GM12878 (cell line): ENCODE measurements at regions not wholly inside any gene's neighbourhood (a gene's known extent, or its start where the extent isn't known, plus 50 kb on each side); places are given as distances from the start of the nearest gene placed in this dataset.

Source experiments
- ATAC-seq: fragments of 200-7000 bp; cut with Tn5 transposase; 3 replicates; pipeline ENCODE4 v1.9.1; 2020; ENCODE audit warnings: mild to moderate bottlenecking, moderate library complexity
- BruUV-seq: library from RNA; stranded (reverse); fragments of 400-500 nt; replicated peaks from 2 replicates; lab custom pipeline; 2021; lab: Mats Ljungman, UMichigan
- CTCF ChIA-PET: fragments of 300-600 bp; sonication (Branson Sonifier 250); formaldehyde crosslinking; extraction: SDS; loops from one replicate; lab custom pipeline; 2021; ENCODE audit warnings: inconsistent platforms; lab: Yijun Ruan, JAX
- POLR2A ChIA-PET: fragments of 350-600 bp; formaldehyde crosslinking; extraction: SDS; loops from one replicate; lab custom pipeline; 2021; ENCODE audit warnings: inconsistent platforms; lab: Charles Lee
- RAD21 ChIA-PET: fragments of 300-600 bp; sonication (Branson Sonifier 250); formaldehyde crosslinking; loops from one replicate; lab custom pipeline; 2023; ENCODE audit warnings: antibody characterized with exemption; ENCODE audit not compliant: unreplicated experiment; lab: Charles Lee
- SMC1A ChIA-PET: fragments of 300-600 bp; sonication (Branson Sonifier 250); formaldehyde crosslinking; loops from one replicate; lab custom pipeline; 2023; ENCODE audit not compliant: unreplicated experiment, uncharacterized antibody; lab: Charles Lee
- DNase-seq: peaks from one replicate; pipeline ENCODE4 v3.0.0-alpha.2; 2011; ENCODE audit warnings: low read depth, low spot score
- FAIRE-seq: peaks from 3 replicates; lab custom pipeline; 2011; peaks lifted over from hg19 to GRCh38; lab: Jason Lieb, UNC
- H2AFZ ChIP-seq: 2 replicates; pipeline ENCODE4 v1.6.0; 2011; ENCODE audit warnings: low read depth, low read length, control low read depth; ENCODE audit not compliant: control insufficient read depth
- H3K27ac ChIP-seq: 2 replicates; pipeline ENCODE4 v1.5.1; 2011; ENCODE audit warnings: control low read depth; ENCODE audit not compliant: control insufficient read depth, insufficient read depth
- H3K27me3 ChIP-seq, 2 experiments: replicated peaks in 1 of 2; 2 replicates each; pipeline versions ENCODE4 v1.6.0 to v1.6.1; 2011; ENCODE audit warnings: low read length in 1 of 2; ENCODE audit not compliant: control insufficient read depth in 2 of 2, insufficient read depth in 2 of 2
- H3K36me3 ChIP-seq, 2 experiments: 2 replicates each; pipeline ENCODE4 v1.5.1; 2011; ENCODE audit warnings: low read length in 1 of 2; ENCODE audit not compliant: control insufficient read depth in 2 of 2, insufficient read depth in 2 of 2
- H3K4me1 ChIP-seq: 2 replicates; pipeline ENCODE4 v1.6.1; 2011; ENCODE audit warnings: mild to moderate bottlenecking, low read length, moderate library complexity, mixed read lengths; ENCODE audit not compliant: control insufficient read depth, insufficient read depth
- H3K4me2 ChIP-seq: 2 replicates; pipeline ENCODE4 v1.6.0; 2011; ENCODE audit warnings: control low read depth; ENCODE audit not compliant: control insufficient read depth, insufficient read depth
- H3K4me3 ChIP-seq: fragments of 200-600 bp; sonication (generic); 2 replicates; pipeline ENCODE4 v1.5.1; 2016
- H3K79me2 ChIP-seq: 2 replicates; pipeline ENCODE4 v1.6.0; 2011; ENCODE audit warnings: low read length; ENCODE audit not compliant: control insufficient read depth, insufficient read depth
- H3K9ac ChIP-seq: 2 replicates; pipeline ENCODE4 v1.8.0; 2011; ENCODE audit warnings: low read length, control low read depth, mixed read lengths; ENCODE audit not compliant: control insufficient read depth, insufficient read depth
- H3K9me3 ChIP-seq: replicated peaks from 3 replicates; pipeline ENCODE4 v1.5.1; 2011; ENCODE audit warnings: mild to moderate bottlenecking, low read length; ENCODE audit not compliant: control insufficient read depth, insufficient read depth
- H4K20me1 ChIP-seq: 2 replicates; pipeline ENCODE4 v1.6.0; 2011; ENCODE audit not compliant: control insufficient read depth, insufficient read depth
- ATF2 ChIP-seq: IDR thresholded peaks from 2 replicates; pipeline ENCODE4 v1.6.1; 2012; ENCODE audit warnings: low read length, inconsistent platforms
- ATF7 ChIP-seq: fragments of 450-650 bp; IDR thresholded peaks from 2 replicates; pipeline ENCODE4 v1.6.1; 2016; ENCODE audit warnings: low read depth, mild to moderate bottlenecking
- BMI1 ChIP-seq: fragments of 450-650 bp; IDR thresholded peaks from 2 replicates; pipeline ENCODE4 v1.6.1; 2016; ENCODE audit warnings: mild to moderate bottlenecking, moderate library complexity, borderline replicate concordance
- GATAD2B ChIP-seq: fragments of 450-650 bp; conservative IDR thresholded peaks from 2 replicates; pipeline ENCODE4 v1.6.1; 2017; ENCODE audit warnings: low read depth, mild to moderate bottlenecking, moderate library complexity
- HSF1 ChIP-seq: fragments of 150-350 bp; IDR thresholded peaks from 2 replicates; pipeline ENCODE4 v1.6.1; 2014; ENCODE audit warnings: mild to moderate bottlenecking, low read depth, low read length
- IRF3 ChIP-seq: fragments of 450-650 bp; IDR thresholded peaks from 2 replicates; pipeline ENCODE4 v1.6.1; 2014; ENCODE audit warnings: mild to moderate bottlenecking
- JUNB ChIP-seq: IDR thresholded peaks from 2 replicates; pipeline ENCODE4 v1.6.1; 2016; ENCODE audit warnings: antibody characterized with exemption, mild to moderate bottlenecking
- NR2C2 ChIP-seq: IDR thresholded peaks from 2 replicates; pipeline ENCODE4 v1.6.1; 2011; ENCODE audit warnings: borderline replicate concordance, low read depth; ENCODE audit not compliant: control insufficient read depth, insufficient read length
- PBX3 ChIP-seq: IDR thresholded peaks from 2 replicates; pipeline ENCODE4 v1.6.1; 2011; ENCODE audit warnings: mild to moderate bottlenecking, low read depth, low read length, moderate library complexity; ENCODE audit not compliant: insufficient replicate concordance
- POLR2A ChIP-seq: IDR thresholded peaks from 2 replicates; pipeline ENCODE4 v1.6.1; 2011; ENCODE audit warnings: low read depth, mild to moderate bottlenecking, low read length
- POLR2AphosphoS2 ChIP-seq: IDR thresholded peaks from 2 replicates; pipeline ENCODE4 v1.6.1; 2011; ENCODE audit warnings: low read depth, mild to moderate bottlenecking, low read length, improper control_type of control experiment, moderate library complexity
- SIX5 ChIP-seq: IDR thresholded peaks from 2 replicates; pipeline ENCODE4 v1.6.1; 2011; ENCODE audit warnings: mild to moderate bottlenecking, low read depth, low read length, moderate library complexity; ENCODE audit not compliant: severe bottlenecking
- SMAD5 ChIP-seq: IDR thresholded peaks from 2 replicates; pipeline ENCODE4 v1.6.1; 2016; ENCODE audit warnings: antibody characterized with exemption, low read depth
- WRNIP1 ChIP-seq: IDR thresholded peaks from 2 replicates; pipeline ENCODE4 v1.6.1; 2011; ENCODE audit warnings: low read depth, low read length, improper control_type of control experiment, borderline replicate concordance
- YBX1 ChIP-seq: fragments of 450-650 bp; IDR thresholded peaks from 2 replicates; pipeline ENCODE4 v1.6.1; 2016; ENCODE audit warnings: antibody characterized with exemption
- ZNF592 ChIP-seq: fragments of 450-650 bp; IDR thresholded peaks from 2 replicates; pipeline ENCODE4 v1.6.1; 2017; ENCODE audit warnings: mild to moderate bottlenecking, moderate library complexity
- WGBS: methylation state at CpG from one replicate; pipeline ENCODE4 v1.1.6; 2016; ENCODE audit warnings: low lambda C conversion rate; ENCODE audit not compliant: insufficient replicate concordance, insufficient coverage; ENCODE audit errors: missing lambda C conversion rate; 5-methylcytosine and 5-hydroxymethylcytosine counted together
- in situ Hi-C: fragments of 300-500 bp; cut with MboI; formaldehyde crosslinking; loops from 9 replicates; pipeline ENCODE4 v1.14.3; 2018; ENCODE audit warnings: mixed read lengths
- intact Hi-C: fragments of 100-400 bp; cut with micrococcal nuclease; formaldehyde crosslinking; loops from one replicate; pipeline ENCODE4 v1.14.2; 2022; ENCODE audit not compliant: unreplicated experiment

GRCh38 chr1:80566867-80567266 lies 1233.9 kb upstream of the ADGRL2 start (continued):
- TF ChIP-seq GATAD2B: no peak
- TF ChIP-seq ATF2: no peak
- no peak for TF ChIP-seq IRF3
- TF ChIP-seq ATF7: no peak
- no peak for TF ChIP-seq HSF1

- POLR2A ChIA-PET: no interaction called here
- no peaks in the 10 kb centered on the region for H3K79me2 ChIP-seq
- SMC1A ChIA-PET: interaction anchor here (0.7 kb wide), 1 partner anchor 18 kb away, joined by 3 read pairs; no protein-coding TSS in a partner anchor
- H3K27me3 ChIP-seq: no peaks in the 10 kb centered on the region
- in situ Hi-C loops (no loop called here), intact Hi-C loops (no loop called here)
- DNase-seq: no peak
- WGBS: 52% methylated on average over 1 of the region's 1 CpG
- FAIRE-seq: no peak
- ATAC-seq: no peak
- CTCF ChIA-PET: no interaction called here
- H3K36me3 ChIP-seq: no peaks in the 10 kb centered on the region
- no peak overlapping the region for H3K27ac ChIP-seq
- RAD21 ChIA-PET: no interaction called here
- H3K4me2 ChIP-seq: no peak overlapping the region
- H4K20me1 ChIP-seq: no peaks in the 10 kb centered on the region
- H3K9me3 ChIP-seq: no peaks in the 10 kb centered on the region
- H3K4me1 ChIP-seq: no peaks in the 10 kb centered on the region
- BruUV-seq: no TSS peak
- H2AFZ ChIP-seq: no peak overlapping the region
- no peak overlapping the region for H3K9ac ChIP-seq
- no peak overlapping the region for H3K4me3 ChIP-seq
- TF ChIP-seq SMAD5 (no peak), NR2C2 (no peak), ZNF592 (no peak), BMI1 (no peak), PBX3 (no peak), SIX5 (no peak), POLR2A (no peak), YBX1 (no peak), WRNIP1 (no peak), POLR2AphosphoS2 (no peak), JUNB (no peak)
Measured at GRCh38 chr1:80566123-80566522, 1234.6 kb upstream of the ADGRL2 start.
